ENCODE measurements at regions not wholly inside any gene's neighbourhood (a gene's known extent, or its start where the extent isn't known, plus 50 kb on each side); places are given as distances from the start of the nearest gene placed in this dataset.

- POLR2A ChIA-PET: no interaction called here
- H3K9me3 Mint-ChIP-seq (ENCODE audit: unreplicated experiment): no peaks in the 10 kb centered on the region
- no peaks in the 10 kb centered on the region for H3K4me1 ChIP-seq
- no peaks in the 10 kb centered on the region for H3K27me3 ChIP-seq (replicated peaks; ENCODE audit: control insufficient read depth, insufficient read depth, low read length)
- no peaks in the 10 kb centered on the region for H3K36me3 Mint-ChIP-seq (ENCODE audit: insufficient read depth, unreplicated experiment)
- H3K9me3 ChIP-seq: no peaks in the 10 kb centered on the region
- intact Hi-C loops (cut with micrococcal nuclease; ENCODE audit: unreplicated experiment): no loop called here
- BruUV-seq (replicated peaks): no TSS peak
- no peak overlapping the region for H3K27ac Mint-ChIP-seq (ENCODE audit: unreplicated experiment)
- CTCF ChIA-PET: no interaction called here
- no peak for TF ChIP-seq CTCF (IDR thresholded peaks at IDR 0.05; ENCODE audit: insufficient read depth in 1 of 2, low read depth in 1 of 2, low read length in 1 of 2, severe bottlenecking in 1 of 2, unreplicated experiment in 1 of 2)
- no peaks in the 10 kb centered on the region for H3K4me1 Mint-ChIP-seq (ENCODE audit: low read depth, unreplicated experiment)
- peaks cover 5% of the 10 kb centered on the region for H3K27me3 Mint-ChIP-seq (ENCODE audit: insufficient read depth, unreplicated experiment)
- no peak overlapping the region for H3K4me3 Mint-ChIP-seq (ENCODE audit: unreplicated experiment)
- H3K36me3 ChIP-seq (ENCODE audit: control insufficient read depth, insufficient read depth, low read length): no peaks in the 10 kb centered on the region
- H3K4me3 ChIP-seq (ENCODE audit: low read depth, low read length): no peak overlapping the region
- no peak for DNase-seq
These were observed 121.8 kb upstream of the PCDH9 start for GRCh38 chr13:67351909-67352308.

DNA sequence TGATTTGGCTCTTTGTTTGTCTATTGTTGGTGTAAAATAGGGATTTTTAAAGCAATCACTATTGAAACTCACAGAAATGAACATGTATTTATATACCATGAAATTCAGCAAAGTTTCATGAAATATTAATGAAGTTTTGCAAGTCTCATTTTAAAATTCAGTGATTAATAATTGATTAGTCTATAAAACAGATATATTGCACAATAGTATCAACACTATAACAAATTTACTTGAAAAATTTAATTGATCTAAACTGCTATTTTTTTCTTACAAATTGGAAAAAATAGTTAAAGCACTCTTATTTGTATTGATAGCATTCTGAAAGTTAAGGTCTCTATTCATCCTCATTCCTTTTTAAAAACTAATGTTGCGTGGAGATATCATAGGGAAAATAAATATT is 121.0 kb upstream of the PCDH9 start:
- Mint-ChIP-seq H3K27me3 (ENCODE audit: insufficient read depth, unreplicated experiment) (peaks cover 8% of the 10 kb centered on the region), H3K9me3 (ENCODE audit: unreplicated experiment) (no peaks in the 10 kb centered on the region), H3K4me1 (ENCODE audit: low read depth, unreplicated experiment) (no peaks in the 10 kb centered on the region), H3K4me3 (ENCODE audit: unreplicated experiment) (no peak overlapping the region), H3K36me3 (ENCODE audit: insufficient read depth, unreplicated experiment) (no peaks in the 10 kb centered on the region), H3K27ac (ENCODE audit: unreplicated experiment) (no peak overlapping the region)
- Histone ChIP-seq H3K36me3 (ENCODE audit: control insufficient read depth, insufficient read depth, low read length) (no peaks in the 10 kb centered on the region), H3K9me3 (no peaks in the 10 kb centered on the region), H3K4me3 (ENCODE audit: low read depth, low read length) (no peak overlapping the region), H3K4me1 (no peaks in the 10 kb centered on the region), H3K27me3 (replicated peaks; ENCODE audit: control insufficient read depth, insufficient read depth, low read length) (no peaks in the 10 kb centered on the region)
- CTCF ChIA-PET: no interaction called here
- no peak for DNase-seq
- POLR2A ChIA-PET: no interaction called here
- no TSS peak for BruUV-seq (replicated peaks)
- no peak for TF ChIP-seq CTCF (IDR thresholded peaks at IDR 0.05; ENCODE audit: insufficient read depth in 1 of 2, low read depth in 1 of 2, low read length in 1 of 2, severe bottlenecking in 1 of 2, unreplicated experiment in 1 of 2)
- intact Hi-C loops (cut with micrococcal nuclease; ENCODE audit: unreplicated experiment): no loop called here

DNA sequence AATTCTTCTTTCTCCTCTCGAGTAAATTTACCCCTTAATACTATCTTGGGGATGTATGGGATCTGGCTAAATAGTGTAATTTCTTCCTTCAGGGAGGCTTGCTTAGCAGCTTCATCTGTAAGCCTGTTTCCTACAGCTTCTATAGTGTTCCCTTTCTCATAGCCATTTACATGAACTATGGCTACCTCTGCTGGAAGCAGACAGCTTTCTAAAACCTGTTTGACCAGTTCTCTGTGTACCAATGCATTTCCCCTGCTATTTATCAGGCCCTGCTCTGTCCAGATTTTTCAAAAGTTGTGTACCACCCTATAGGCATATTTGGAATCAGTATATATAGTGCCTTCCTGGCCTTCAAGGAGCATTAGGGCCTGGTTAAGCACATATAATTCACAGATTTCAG is 113.6 kb upstream of the PCDH9 start:
- H3K27ac Mint-ChIP-seq (ENCODE audit: unreplicated experiment): no peak overlapping the region
- no peaks in the 10 kb centered on the region for H3K9me3 Mint-ChIP-seq (ENCODE audit: unreplicated experiment)
- H3K36me3 Mint-ChIP-seq (ENCODE audit: insufficient read depth, unreplicated experiment): no peaks in the 10 kb centered on the region
- Histone ChIP-seq H3K36me3 (ENCODE audit: control insufficient read depth, insufficient read depth, low read length) (no peaks in the 10 kb centered on the region), H3K9me3 (no peaks in the 10 kb centered on the region), H3K27me3 (replicated peaks; ENCODE audit: control insufficient read depth, insufficient read depth, low read length) (no peaks in the 10 kb centered on the region), H3K4me1 (peaks cover 11% of the 10 kb centered on the region), H3K4me3 (ENCODE audit: low read depth, low read length) (no peak overlapping the region)
- BruUV-seq (replicated peaks): no TSS peak
- no peak overlapping the region for H3K4me3 Mint-ChIP-seq (ENCODE audit: unreplicated experiment)
- TF ChIP-seq CTCF (IDR thresholded peaks at IDR 0.05; ENCODE audit: insufficient read depth in 1 of 2, low read depth in 1 of 2, low read length in 1 of 2, severe bottlenecking in 1 of 2, unreplicated experiment in 1 of 2): no peak
- POLR2A ChIA-PET: no interaction called here
- CTCF ChIA-PET: no interaction called here
- peaks cover 6% of the 10 kb centered on the region for H3K27me3 Mint-ChIP-seq (ENCODE audit: insufficient read depth, unreplicated experiment)
- intact Hi-C loops (cut with micrococcal nuclease; ENCODE audit: unreplicated experiment): no loop called here
- H3K4me1 Mint-ChIP-seq (ENCODE audit: low read depth, unreplicated experiment): peaks cover 9% of the 10 kb centered on the region
- DNase-seq: peak in 1 of 2 experiments; percentile 32

All from Caco-2 (cell line).